CD8-positive, alpha-beta memory T cell (primary cell): ENCODE measurements at regions not wholly inside any gene's neighbourhood (a gene's known extent, or its start where the extent isn't known, plus 50 kb on each side); places are given as distances from the start of the nearest gene placed in this dataset.
"Not testable (repeated sequence)": the region's sequence is repeated elsewhere in the genome, so short reads cannot be mapped to it uniquely, and the experiment has no call there.

ENCODE experiments used
- CTCF ChIA-PET: fragments of 350-600 bp; sonication (Branson Sonifier 250); formaldehyde crosslinking; loops from one replicate; lab custom pipeline; 2021; ENCODE audit warnings: antibody characterized with exemption; lab: Charles Lee
- POLR2A ChIA-PET: fragments of 350-600 bp; sonication (Branson Sonifier 250); formaldehyde crosslinking; loops from one replicate; lab custom pipeline; 2021; ENCODE audit warnings: antibody characterized with exemption; lab: Charles Lee
- DNase-seq, 5 donors: peaks; one replicate each; pipeline versions ENCODE4 v3.0.0 to v3.0.0-alpha.2; 2020 to 2022; ENCODE audit warnings: mixed read lengths in 1 of 5
- H3K27ac ChIP-seq: one replicate; pipeline ENCODE4 v1.7.0; 2013; ENCODE audit warnings: low read depth, mild to moderate bottlenecking, low read length, moderate library complexity
- H3K27me3 ChIP-seq: 2 replicates; pipeline ENCODE4 v1.7.0; 2013; ENCODE audit warnings: low read length, mild to moderate bottlenecking; ENCODE audit not compliant: insufficient read depth, poor library complexity, severe bottlenecking
- H3K36me3 ChIP-seq: 2 replicates; pipeline ENCODE4 v1.7.0; 2013; ENCODE audit warnings: mild to moderate bottlenecking, low read length, moderate library complexity; ENCODE audit not compliant: insufficient read depth
- H3K4me1 ChIP-seq: 2 replicates; pipeline ENCODE4 v1.7.0; 2013; ENCODE audit warnings: mild to moderate bottlenecking, low read length, moderate library complexity; ENCODE audit not compliant: insufficient read depth
- H3K4me3 ChIP-seq: 2 replicates; pipeline ENCODE4 v1.7.0; 2013; ENCODE audit warnings: mild to moderate bottlenecking, low read length
- H3K9me3 ChIP-seq: 2 replicates; pipeline ENCODE4 v1.7.0; 2013; ENCODE audit warnings: mild to moderate bottlenecking, low read length
- H3K27ac Mint-ChIP-seq, 8 donors: one replicate each; pipeline ENCODE4 v1.8.0; 2020 to 2021; ENCODE audit warnings: mixed read lengths in 8 of 8, mild to moderate bottlenecking in 6 of 8, inconsistent platforms in 3 of 8, moderate library complexity in 3 of 8
- H3K27me3 Mint-ChIP-seq, 2 donors: one replicate each; pipeline ENCODE4 v1.8.0; 2020 to 2021; ENCODE audit warnings: mixed read lengths in 2 of 2, mild to moderate bottlenecking in 1 of 2, moderate library complexity in 1 of 2
- H3K36me3 Mint-ChIP-seq, 3 donors: one replicate each; pipeline ENCODE4 v1.8.0; 2020 to 2021; ENCODE audit warnings: mixed read lengths in 3 of 3, inconsistent platforms in 1 of 3, mild to moderate bottlenecking in 1 of 3
- H3K4me1 Mint-ChIP-seq, 3 donors: one replicate each; pipeline ENCODE4 v1.8.0; 2020 to 2021; ENCODE audit warnings: mixed read lengths in 3 of 3, inconsistent platforms in 1 of 3, mild to moderate bottlenecking in 1 of 3
- H3K4me3 Mint-ChIP-seq, 7 donors: one replicate each; pipeline ENCODE4 v1.8.0; 2020 to 2021; ENCODE audit warnings: mixed read lengths in 7 of 7, mild to moderate bottlenecking in 6 of 7, moderate library complexity in 4 of 7, inconsistent platforms in 2 of 7
- H3K9me3 Mint-ChIP-seq, 5 donors: one replicate each; pipeline ENCODE4 v1.8.0; 2020 to 2022; ENCODE audit warnings: mixed read lengths in 5 of 5, mild to moderate bottlenecking in 3 of 5, moderate library complexity in 2 of 5, inconsistent platforms in 1 of 5

GRCh38 chr3:98705212-98705611, 57.9 kb upstream of the ST3GAL6 start:
- POLR2A ChIA-PET, result no interaction called here
- H3K9me3 ChIP-seq, result no peaks in the 10 kb centered on the region
- no peak for DNase-seq
- no peak overlapping the region for H3K27ac ChIP-seq
- CTCF ChIA-PET, result no interaction called here
- Mint-ChIP-seq H3K27ac (no peak overlapping the region), H3K36me3 (no peaks in the 10 kb centered on the region), H3K27me3 (peaks cover 0 to 18% of the 10 kb centered on the region in 2 donors), H3K4me1 (no peaks in the 10 kb centered on the region), H3K9me3 (no peaks in the 10 kb centered on the region), H3K4me3 (no peak overlapping the region)
- H3K4me3 ChIP-seq, result no peak overlapping the region
- no peaks in the 10 kb centered on the region for H3K4me1 ChIP-seq
- H3K27me3 ChIP-seq, result no peaks in the 10 kb centered on the region
- no peaks in the 10 kb centered on the region for H3K36me3 ChIP-seq

- ChIA-PET POLR2A (no interaction called here), CTCF (no interaction called here)
- no peak for DNase-seq
These were observed 57.4 kb upstream of the ST3GAL6 start for GRCh38 chr3:98705694-98706093.

GRCh38 chr3:98708681-98709080, 54.5 kb upstream of the ST3GAL6 start:
- H3K4me3 ChIP-seq, H3K27ac Mint-ChIP-seq, POLR2A ChIA-PET, H3K9me3 ChIP-seq, CTCF ChIA-PET, H3K9me3 Mint-ChIP-seq, H3K36me3 Mint-ChIP-seq, H3K4me3 Mint-ChIP-seq, H3K27ac ChIP-seq, H3K27me3 ChIP-seq, DNase-seq, H3K36me3 ChIP-seq, H3K4me1 Mint-ChIP-seq, H3K4me1 ChIP-seq: not testable (repeated sequence)
- H3K27me3 Mint-ChIP-seq, result peaks cover 6 to 26% of the 10 kb centered on the region in 2 donors

More at GRCh38 chr3:98705694-98706093, 57.4 kb upstream of the ST3GAL6 start:
- H3K4me1 ChIP-seq, result no peaks in the 10 kb centered on the region
- no peak overlapping the region for H3K27ac ChIP-seq
- Mint-ChIP-seq H3K36me3 (no peaks in the 10 kb centered on the region), H3K4me3 (no peak overlapping the region), H3K27me3 (peaks cover 0 to 21% of the 10 kb centered on the region in 2 donors), H3K27ac (no peak overlapping the region), H3K9me3 (no peaks in the 10 kb centered on the region), H3K4me1 (no peaks in the 10 kb centered on the region)
- H3K4me3 ChIP-seq, result no peak overlapping the region
- H3K9me3 ChIP-seq, result no peaks in the 10 kb centered on the region
- H3K27me3 ChIP-seq, result no peaks in the 10 kb centered on the region
- H3K36me3 ChIP-seq, result no peaks in the 10 kb centered on the region

- no peaks in the 10 kb centered on the region for H3K9me3 ChIP-seq
- H3K36me3 Mint-ChIP-seq, result no peaks in the 10 kb centered on the region
- no peaks in the 10 kb centered on the region for H3K36me3 ChIP-seq
- H3K4me1 ChIP-seq, result no peaks in the 10 kb centered on the region
- H3K4me3 ChIP-seq, result no peak overlapping the region
- no peaks in the 10 kb centered on the region for H3K27me3 ChIP-seq
- no peak overlapping the region for H3K4me3 Mint-ChIP-seq
- peaks cover 0 to 2% (median 0%) of the 10 kb centered on the region in 5 donors for H3K9me3 Mint-ChIP-seq
- no peak overlapping the region for H3K27ac Mint-ChIP-seq
- H3K4me1 Mint-ChIP-seq, result no peaks in the 10 kb centered on the region
- no peak overlapping the region for H3K27ac ChIP-seq
- ChIA-PET CTCF (no interaction called here), POLR2A (no interaction called here)
- no peak for DNase-seq
- H3K27me3 Mint-ChIP-seq, result peaks cover 6 to 26% of the 10 kb centered on the region in 2 donors
These were observed 53.7 kb upstream of the ST3GAL6 start for GRCh38 chr3:98709441-98709840.

GRCh38 chr3:98710067-98710659, 53.0 kb upstream of the ST3GAL6 start:
- Mint-ChIP-seq H3K9me3 (peaks cover 0 to 2% (median 0%) of the 10 kb centered on the region in 5 donors), H3K4me1 (no peaks in the 10 kb centered on the region), H3K27me3 (peaks cover 6 to 21% of the 10 kb centered on the region in 2 donors), H3K27ac (no peak overlapping the region), H3K36me3 (no peaks in the 10 kb centered on the region), H3K4me3 (no peak overlapping the region)
- POLR2A ChIA-PET, result no interaction called here
- H3K9me3 ChIP-seq, result no peaks in the 10 kb centered on the region
- no peak overlapping the region for H3K27ac ChIP-seq
- H3K27me3 ChIP-seq, result no peaks in the 10 kb centered on the region
- no peak overlapping the region for H3K4me3 ChIP-seq
- no peaks in the 10 kb centered on the region for H3K4me1 ChIP-seq
- no peaks in the 10 kb centered on the region for H3K36me3 ChIP-seq
- CTCF ChIA-PET, result no interaction called here
- no peak for DNase-seq

- no peaks in the 10 kb centered on the region for H3K4me1 Mint-ChIP-seq
- POLR2A ChIA-PET, result no interaction called here
These were observed 51.7 kb upstream of the ST3GAL6 start for GRCh38 chr3:98711426-98711825.

GRCh38 chr3:98712726-98713125, 50.4 kb upstream of the ST3GAL6 start:
- Histone ChIP-seq H3K36me3 (no peaks in the 10 kb centered on the region), H3K27me3 (no peaks in the 10 kb centered on the region), H3K27ac (no peak overlapping the region), H3K9me3 (no peaks in the 10 kb centered on the region), H3K4me3 (no peak overlapping the region), H3K4me1 (no peaks in the 10 kb centered on the region)
- Mint-ChIP-seq H3K27me3 (peaks cover 6 to 15% of the 10 kb centered on the region in 2 donors), H3K36me3 (no peaks in the 10 kb centered on the region), H3K4me3 (no peak overlapping the region), H3K27ac (no peak overlapping the region), H3K4me1 (no peaks in the 10 kb centered on the region), H3K9me3 (peaks cover 0 to 3% (median 0%) of the 10 kb centered on the region in 5 donors)
- no peak for DNase-seq
- CTCF ChIA-PET, result no interaction called here
- POLR2A ChIA-PET, result no interaction called here

More at GRCh38 chr3:98711426-98711825, 51.7 kb upstream of the ST3GAL6 start:
- CTCF ChIA-PET, result no interaction called here
- no peaks in the 10 kb centered on the region for H3K36me3 ChIP-seq
- no peaks in the 10 kb centered on the region for H3K27me3 ChIP-seq
- peaks cover 6 to 18% of the 10 kb centered on the region in 2 donors for H3K27me3 Mint-ChIP-seq
- H3K27ac Mint-ChIP-seq, result no peak overlapping the region
- H3K4me3 ChIP-seq, result no peak overlapping the region
- peaks cover 0 to 2% (median 0%) of the 10 kb centered on the region in 5 donors for H3K9me3 Mint-ChIP-seq
- H3K4me1 ChIP-seq, result no peaks in the 10 kb centered on the region
- H3K36me3 Mint-ChIP-seq, result no peaks in the 10 kb centered on the region
- no peaks in the 10 kb centered on the region for H3K9me3 ChIP-seq
- no peak overlapping the region for H3K4me3 Mint-ChIP-seq
- no peak for DNase-seq
- H3K27ac ChIP-seq, result no peak overlapping the region

GRCh38 chr3:98713332-98713731, 49.8 kb upstream of the ST3GAL6 start:
- H3K9me3 ChIP-seq, CTCF ChIA-PET, H3K4me1 Mint-ChIP-seq, H3K36me3 Mint-ChIP-seq, DNase-seq, H3K27ac Mint-ChIP-seq, H3K4me3 Mint-ChIP-seq, H3K36me3 ChIP-seq, H3K4me1 ChIP-seq, H3K4me3 ChIP-seq, POLR2A ChIA-PET, H3K27ac ChIP-seq, H3K9me3 Mint-ChIP-seq, H3K27me3 ChIP-seq: not testable (repeated sequence)
- peaks cover 6 to 16% of the 10 kb centered on the region in 2 donors for H3K27me3 Mint-ChIP-seq
